GM20000 (cell line): ENCODE measurements at regions not wholly inside any gene's neighbourhood (a gene's known extent, or its start where the extent isn't known, plus 50 kb on each side); places are given as distances from the start of the nearest gene placed in this dataset.

ENCODE experiments used
- DNase-seq: peaks from one replicate; pipeline ENCODE4 v3.0.0; 2012; ENCODE audit warnings: low spot score
- TF ChIP-seq, protein P1 (sequence below): IDR thresholded peaks from 2 replicates; pipeline ENCODE4 v1.5.1; 2012; ENCODE audit warnings: mild to moderate bottlenecking, control low read depth; ENCODE audit errors: extremely low read depth, missing control alignments

DNA sequence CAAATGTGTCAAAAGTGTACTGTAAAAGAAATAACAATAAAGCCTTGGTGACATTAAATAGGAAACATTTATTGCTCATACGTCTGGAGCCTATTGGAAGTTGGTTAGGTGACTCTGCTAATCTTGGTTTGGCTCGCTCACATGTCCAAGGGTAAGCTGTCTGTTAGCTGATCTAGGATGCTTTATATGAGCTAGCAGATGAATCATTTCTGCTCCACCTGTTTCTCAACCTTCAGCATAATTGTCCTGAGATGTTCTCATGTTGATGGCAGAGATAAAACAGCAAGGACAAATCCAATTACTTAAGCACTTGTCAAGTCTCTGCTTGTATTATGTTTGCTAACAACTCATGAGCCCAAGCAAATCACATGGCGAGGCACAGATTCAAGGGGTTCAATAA is 56.0 kb upstream of the CD53 start:
- no peak for DNase-seq
- TF ChIP-seq, protein P1, sequence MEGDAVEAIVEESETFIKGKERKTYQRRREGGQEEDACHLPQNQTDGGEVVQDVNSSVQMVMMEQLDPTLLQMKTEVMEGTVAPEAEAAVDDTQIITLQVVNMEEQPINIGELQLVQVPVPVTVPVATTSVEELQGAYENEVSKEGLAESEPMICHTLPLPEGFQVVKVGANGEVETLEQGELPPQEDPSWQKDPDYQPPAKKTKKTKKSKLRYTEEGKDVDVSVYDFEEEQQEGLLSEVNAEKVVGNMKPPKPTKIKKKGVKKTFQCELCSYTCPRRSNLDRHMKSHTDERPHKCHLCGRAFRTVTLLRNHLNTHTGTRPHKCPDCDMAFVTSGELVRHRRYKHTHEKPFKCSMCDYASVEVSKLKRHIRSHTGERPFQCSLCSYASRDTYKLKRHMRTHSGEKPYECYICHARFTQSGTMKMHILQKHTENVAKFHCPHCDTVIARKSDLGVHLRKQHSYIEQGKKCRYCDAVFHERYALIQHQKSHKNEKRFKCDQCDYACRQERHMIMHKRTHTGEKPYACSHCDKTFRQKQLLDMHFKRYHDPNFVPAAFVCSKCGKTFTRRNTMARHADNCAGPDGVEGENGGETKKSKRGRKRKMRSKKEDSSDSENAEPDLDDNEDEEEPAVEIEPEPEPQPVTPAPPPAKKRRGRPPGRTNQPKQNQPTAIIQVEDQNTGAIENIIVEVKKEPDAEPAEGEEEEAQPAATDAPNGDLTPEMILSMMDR: no peak

DNA sequence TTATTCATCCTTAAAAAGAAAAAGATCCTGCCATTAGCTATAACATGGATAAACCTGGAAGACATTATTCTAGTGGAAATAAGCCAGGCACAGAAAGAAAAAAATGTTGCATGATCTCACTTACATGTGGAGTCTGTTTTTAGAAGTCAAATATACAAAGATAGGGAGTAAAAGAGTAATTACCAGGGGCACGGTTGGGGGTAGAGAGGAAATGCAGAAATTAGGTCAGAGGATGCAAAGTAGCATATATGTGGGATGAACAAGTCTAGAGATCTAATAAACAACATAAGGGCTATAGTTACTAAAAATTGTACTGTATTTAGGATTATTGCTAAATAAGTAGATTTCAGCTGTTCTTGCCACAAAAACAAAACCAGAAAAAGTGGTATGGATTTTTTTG is 61.4 kb upstream of the CD53 start:
- TF ChIP-seq, protein P1: no peak

DNA sequence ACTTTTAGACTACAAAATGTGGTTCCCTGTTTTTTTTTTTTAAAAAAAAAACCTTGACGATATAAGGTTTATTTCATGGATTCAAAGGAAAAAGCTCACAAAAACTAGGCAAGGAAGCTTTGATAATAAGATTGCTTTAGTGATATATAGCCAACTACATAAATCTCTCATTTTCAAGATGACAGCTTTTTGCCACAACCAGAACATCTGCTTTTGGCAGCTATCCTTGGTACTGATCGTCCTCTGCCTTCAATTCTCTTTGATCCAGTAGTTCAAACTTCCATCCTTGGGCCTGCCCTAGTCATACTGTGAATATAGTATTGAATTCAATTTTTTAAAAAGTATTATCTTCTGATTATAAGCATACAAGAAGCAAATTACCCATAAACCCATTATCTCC is 72.9 kb upstream of the CD53 start:
- no peak for DNase-seq
- TF ChIP-seq, protein P1: no peak

More for the DNA sequence above, 61.4 kb upstream of the CD53 start:
- no peak for DNase-seq

DNA sequence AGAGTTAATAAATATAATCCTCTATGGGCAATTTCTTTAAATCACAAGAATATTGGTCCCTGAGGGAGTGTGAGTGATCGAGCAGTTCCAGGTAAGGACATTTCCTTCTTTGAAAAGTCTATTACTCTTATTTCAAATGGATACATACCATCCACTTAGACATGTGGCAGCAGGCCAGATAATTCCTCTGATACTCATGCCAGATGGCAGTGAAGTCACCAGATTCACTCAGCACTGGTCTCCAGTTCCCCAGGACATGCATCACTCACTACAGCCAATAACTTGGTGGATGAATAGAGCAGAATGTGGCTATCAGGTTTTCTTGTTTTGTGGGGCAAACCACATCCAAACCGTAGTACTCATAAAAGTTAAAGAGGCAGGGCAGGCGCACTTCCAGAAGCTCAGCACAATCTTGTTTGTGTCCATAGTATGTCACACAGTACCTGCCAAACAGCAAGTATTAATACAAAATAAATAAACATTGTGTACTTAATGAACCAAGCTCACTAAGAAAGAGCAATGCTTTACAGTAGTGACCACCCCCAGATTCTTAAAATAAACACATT is 74.2 kb upstream of the CD53 start:
- TF ChIP-seq, protein P1: no peak
- no peak for DNase-seq

DNA sequence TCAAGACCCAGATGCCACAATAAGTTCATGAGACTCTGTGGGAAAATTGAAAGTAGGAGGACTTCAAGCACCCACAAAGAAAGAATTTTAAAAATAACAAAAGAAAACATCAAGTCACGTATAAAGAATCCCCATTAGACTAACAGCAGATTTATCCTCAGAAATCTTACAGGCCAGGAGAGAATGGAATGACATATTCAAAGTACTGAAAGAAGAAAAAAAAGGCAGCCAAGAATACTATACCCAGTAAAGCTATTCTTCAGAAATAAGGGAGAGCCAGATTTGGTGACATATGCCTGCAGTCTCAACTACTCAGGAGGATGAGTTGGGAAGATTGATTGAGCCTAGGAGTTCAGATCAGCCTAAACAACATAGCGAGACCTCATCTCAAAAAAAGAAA is 84.3 kb upstream of the CD53 start:
- no peak for DNase-seq
- TF ChIP-seq, protein P1: no peak

DNA sequence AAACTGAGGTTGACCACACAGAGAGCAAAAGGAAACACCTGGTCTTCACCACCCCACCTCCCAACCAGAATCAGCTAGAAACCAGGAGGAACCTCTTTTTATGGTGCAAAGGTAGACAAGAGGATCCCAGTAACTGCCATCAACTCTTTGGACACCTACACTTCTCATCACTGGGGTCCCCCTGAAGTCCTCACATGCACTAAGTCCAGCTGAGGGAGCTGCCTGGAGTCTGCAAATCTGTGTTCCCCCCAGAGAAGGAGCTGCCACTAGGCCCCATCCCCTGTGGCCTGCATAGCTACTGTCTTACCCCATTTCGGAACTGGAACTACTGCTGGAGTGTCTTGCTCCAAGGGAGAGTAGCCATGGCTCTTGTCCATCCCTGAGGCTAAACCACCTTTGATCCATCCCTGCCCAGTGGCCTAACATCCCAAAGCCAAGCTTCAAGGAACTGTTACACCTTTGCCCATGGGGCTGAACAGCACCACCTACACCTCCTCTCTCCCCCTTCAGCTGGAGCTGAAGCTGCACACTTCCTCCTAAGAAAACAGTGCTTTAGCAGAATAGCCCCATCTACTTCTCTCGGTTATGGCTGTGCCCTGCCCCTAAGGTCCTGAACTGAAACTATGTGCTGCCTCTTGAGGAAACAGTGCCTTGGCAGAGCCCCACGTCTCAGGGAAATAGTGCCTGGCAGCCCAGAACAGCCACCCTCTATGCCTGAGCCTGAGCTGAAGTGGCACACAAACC is 85.4 kb upstream of the CD53 start:
- DNase-seq: peak; percentile 22
- TF ChIP-seq, protein P1: no peak

DNA sequence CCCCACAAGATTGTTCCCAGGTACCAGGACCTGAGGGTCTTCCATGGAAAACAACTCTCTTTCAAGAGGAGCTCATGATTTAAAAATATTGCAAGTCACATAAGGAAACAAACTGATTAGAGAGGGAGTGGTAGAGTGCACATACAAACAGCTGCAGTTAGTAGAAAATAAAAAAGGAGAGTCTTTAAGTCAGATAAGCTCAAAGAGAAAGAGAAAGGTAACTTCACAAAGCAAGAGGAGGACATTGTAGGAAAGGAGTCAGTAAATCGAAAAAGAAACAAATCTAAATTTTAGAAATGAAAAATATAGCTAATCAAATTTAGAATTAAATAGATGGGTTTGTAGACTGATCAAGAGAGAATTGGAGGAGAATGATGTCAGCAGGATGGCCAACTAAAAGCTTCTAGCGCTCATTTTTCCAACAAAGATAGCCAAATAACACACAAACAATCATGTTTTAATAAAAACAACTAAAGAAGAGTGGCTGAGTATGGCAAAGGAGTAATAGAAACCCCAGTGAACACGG is 86.1 kb upstream of the CD53 start:
- TF ChIP-seq, protein P1: no peak
- DNase-seq: no peak
